ENCODE measurements at regions not wholly inside any gene's neighbourhood (a gene's known extent, or its start where the extent isn't known, plus 50 kb on each side); places are given as distances from the start of the nearest gene placed in this dataset.

GRCh38 chr12:78278706-78279190 is 448.1 kb downstream of the NAV3 start:
- Histone ChIP-seq H4K20me1 (ENCODE audit: insufficient read depth) (no peaks in the 10 kb centered on the region), H3K4me1 (ENCODE audit: control insufficient read depth in 1 of 2, insufficient read depth in 2 of 2, low read depth in 1 of 2, low read length in 1 of 2) (no peaks in the 10 kb centered on the region), H3K27ac (ENCODE audit: low read depth in 2 of 2, low read length in 1 of 2) (no peak overlapping the region), H3K9ac (no peak overlapping the region), H3K4me2 (no peak overlapping the region), H3K4me3 (ENCODE audit: low read depth in 2 of 2, low read length in 1 of 2) (no peak overlapping the region), H3K79me2 (ENCODE audit: insufficient read depth) (no peaks in the 10 kb centered on the region), H3K9me2 (no peaks in the 10 kb centered on the region), H3K9me3 (no peaks in the 10 kb centered on the region), H2AFZ (ENCODE audit: low read depth) (no peak overlapping the region), H3F3A (replicated peaks; ENCODE audit: insufficient read depth) (no peaks in the 10 kb centered on the region), H3K27me3 (ENCODE audit: insufficient read depth) (no peaks in the 10 kb centered on the region), H3K36me3 (replicated peaks in 1 of 2; ENCODE audit: control insufficient read depth in 1 of 2, insufficient read depth in 2 of 2, low read length in 1 of 2) (no peaks in the 10 kb centered on the region)
- TF ChIP-seq TAF1 (IDR thresholded peaks at IDR 0.05; ENCODE audit: borderline replicate concordance, low read depth, low read length), result no peak
- no peak for TF ChIP-seq USF1 (IDR thresholded peaks at IDR 0.05; ENCODE audit: borderline replicate concordance, low read depth)
- TF ChIP-seq, protein P1, sequence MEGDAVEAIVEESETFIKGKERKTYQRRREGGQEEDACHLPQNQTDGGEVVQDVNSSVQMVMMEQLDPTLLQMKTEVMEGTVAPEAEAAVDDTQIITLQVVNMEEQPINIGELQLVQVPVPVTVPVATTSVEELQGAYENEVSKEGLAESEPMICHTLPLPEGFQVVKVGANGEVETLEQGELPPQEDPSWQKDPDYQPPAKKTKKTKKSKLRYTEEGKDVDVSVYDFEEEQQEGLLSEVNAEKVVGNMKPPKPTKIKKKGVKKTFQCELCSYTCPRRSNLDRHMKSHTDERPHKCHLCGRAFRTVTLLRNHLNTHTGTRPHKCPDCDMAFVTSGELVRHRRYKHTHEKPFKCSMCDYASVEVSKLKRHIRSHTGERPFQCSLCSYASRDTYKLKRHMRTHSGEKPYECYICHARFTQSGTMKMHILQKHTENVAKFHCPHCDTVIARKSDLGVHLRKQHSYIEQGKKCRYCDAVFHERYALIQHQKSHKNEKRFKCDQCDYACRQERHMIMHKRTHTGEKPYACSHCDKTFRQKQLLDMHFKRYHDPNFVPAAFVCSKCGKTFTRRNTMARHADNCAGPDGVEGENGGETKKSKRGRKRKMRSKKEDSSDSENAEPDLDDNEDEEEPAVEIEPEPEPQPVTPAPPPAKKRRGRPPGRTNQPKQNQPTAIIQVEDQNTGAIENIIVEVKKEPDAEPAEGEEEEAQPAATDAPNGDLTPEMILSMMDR (IDR thresholded peaks at IDR 0.05), result no peak
- ChIA-PET POLR2A (no interaction called here), CTCF (no interaction called here)
- DNase-seq, result no peak
- 22% methylated on average over 2 of the region's 2 CpGs for WGBS (ENCODE audit: low lambda C conversion rate)

DNA sequence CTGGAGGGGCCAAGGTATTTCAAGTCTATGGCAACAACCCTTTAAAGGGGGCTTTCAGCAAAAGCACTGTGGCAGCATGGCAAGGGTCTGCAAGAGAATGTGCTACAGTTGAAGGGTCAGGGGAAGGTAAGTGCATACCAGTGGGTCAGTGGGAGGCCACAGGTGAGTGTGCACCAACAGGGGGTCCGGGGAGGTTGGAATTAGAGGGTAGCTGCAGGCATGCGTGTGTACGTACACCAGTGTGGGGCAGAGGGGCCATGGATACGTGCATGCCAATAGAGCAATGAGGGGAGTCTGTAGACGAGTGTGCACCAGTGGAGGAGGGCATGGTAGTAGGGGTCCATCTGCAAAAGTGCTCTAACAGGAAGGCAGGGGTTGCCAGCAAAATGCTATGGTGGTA is 448.9 kb downstream of the NAV3 start:
- Histone ChIP-seq H3K27ac (ENCODE audit: low read depth in 2 of 2, low read length in 1 of 2) (no peak overlapping the region), H3K4me2 (no peak overlapping the region), H2AFZ (ENCODE audit: low read depth) (no peak overlapping the region), H3K27me3 (ENCODE audit: insufficient read depth) (no peaks in the 10 kb centered on the region), H3K9me3 (no peaks in the 10 kb centered on the region), H4K20me1 (ENCODE audit: insufficient read depth) (no peaks in the 10 kb centered on the region), H3K9me2 (no peaks in the 10 kb centered on the region), H3K79me2 (ENCODE audit: insufficient read depth) (no peaks in the 10 kb centered on the region), H3K36me3 (replicated peaks in 1 of 2; ENCODE audit: control insufficient read depth in 1 of 2, insufficient read depth in 2 of 2, low read length in 1 of 2) (no peaks in the 10 kb centered on the region), H3K4me1 (ENCODE audit: control insufficient read depth in 1 of 2, insufficient read depth in 2 of 2, low read depth in 1 of 2, low read length in 1 of 2) (no peaks in the 10 kb centered on the region), H3K4me3 (ENCODE audit: low read depth in 2 of 2, low read length in 1 of 2) (no peak overlapping the region), H3K9ac (no peak overlapping the region), H3F3A (replicated peaks; ENCODE audit: insufficient read depth) (no peaks in the 10 kb centered on the region)
- 53% methylated on average over 5 of the region's 5 CpGs for WGBS (ENCODE audit: low lambda C conversion rate)
- TF ChIP-seq ELF1 (IDR thresholded peaks at IDR 0.05), result no peak
- TF ChIP-seq, protein P2, sequence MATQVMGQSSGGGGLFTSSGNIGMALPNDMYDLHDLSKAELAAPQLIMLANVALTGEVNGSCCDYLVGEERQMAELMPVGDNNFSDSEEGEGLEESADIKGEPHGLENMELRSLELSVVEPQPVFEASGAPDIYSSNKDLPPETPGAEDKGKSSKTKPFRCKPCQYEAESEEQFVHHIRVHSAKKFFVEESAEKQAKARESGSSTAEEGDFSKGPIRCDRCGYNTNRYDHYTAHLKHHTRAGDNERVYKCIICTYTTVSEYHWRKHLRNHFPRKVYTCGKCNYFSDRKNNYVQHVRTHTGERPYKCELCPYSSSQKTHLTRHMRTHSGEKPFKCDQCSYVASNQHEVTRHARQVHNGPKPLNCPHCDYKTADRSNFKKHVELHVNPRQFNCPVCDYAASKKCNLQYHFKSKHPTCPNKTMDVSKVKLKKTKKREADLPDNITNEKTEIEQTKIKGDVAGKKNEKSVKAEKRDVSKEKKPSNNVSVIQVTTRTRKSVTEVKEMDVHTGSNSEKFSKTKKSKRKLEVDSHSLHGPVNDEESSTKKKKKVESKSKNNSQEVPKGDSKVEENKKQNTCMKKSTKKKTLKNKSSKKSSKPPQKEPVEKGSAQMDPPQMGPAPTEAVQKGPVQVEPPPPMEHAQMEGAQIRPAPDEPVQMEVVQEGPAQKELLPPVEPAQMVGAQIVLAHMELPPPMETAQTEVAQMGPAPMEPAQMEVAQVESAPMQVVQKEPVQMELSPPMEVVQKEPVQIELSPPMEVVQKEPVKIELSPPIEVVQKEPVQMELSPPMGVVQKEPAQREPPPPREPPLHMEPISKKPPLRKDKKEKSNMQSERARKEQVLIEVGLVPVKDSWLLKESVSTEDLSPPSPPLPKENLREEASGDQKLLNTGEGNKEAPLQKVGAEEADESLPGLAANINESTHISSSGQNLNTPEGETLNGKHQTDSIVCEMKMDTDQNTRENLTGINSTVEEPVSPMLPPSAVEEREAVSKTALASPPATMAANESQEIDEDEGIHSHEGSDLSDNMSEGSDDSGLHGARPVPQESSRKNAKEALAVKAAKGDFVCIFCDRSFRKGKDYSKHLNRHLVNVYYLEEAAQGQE (IDR thresholded peaks at IDR 0.05; ENCODE audit: low read depth, low read length), result no peak
- no peak for TF ChIP-seq SMC3 (IDR thresholded peaks at IDR 0.05; ENCODE audit: low read depth, low read length)
- TF ChIP-seq, protein P3, sequence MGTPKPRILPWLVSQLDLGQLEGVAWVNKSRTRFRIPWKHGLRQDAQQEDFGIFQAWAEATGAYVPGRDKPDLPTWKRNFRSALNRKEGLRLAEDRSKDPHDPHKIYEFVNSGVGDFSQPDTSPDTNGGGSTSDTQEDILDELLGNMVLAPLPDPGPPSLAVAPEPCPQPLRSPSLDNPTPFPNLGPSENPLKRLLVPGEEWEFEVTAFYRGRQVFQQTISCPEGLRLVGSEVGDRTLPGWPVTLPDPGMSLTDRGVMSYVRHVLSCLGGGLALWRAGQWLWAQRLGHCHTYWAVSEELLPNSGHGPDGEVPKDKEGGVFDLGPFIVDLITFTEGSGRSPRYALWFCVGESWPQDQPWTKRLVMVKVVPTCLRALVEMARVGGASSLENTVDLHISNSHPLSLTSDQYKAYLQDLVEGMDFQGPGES (IDR thresholded peaks at IDR 0.05; ENCODE audit: low read depth, low read length), result no peak
- TF ChIP-seq PBX3 (IDR thresholded peaks at IDR 0.05), result no peak
- TF ChIP-seq, protein P1 (IDR thresholded peaks at IDR 0.05), result no peak
- TF ChIP-seq RXRA (IDR thresholded peaks at IDR 0.05; ENCODE audit: borderline replicate concordance, low read depth), result no peak
- TF ChIP-seq USF1 (IDR thresholded peaks at IDR 0.05; ENCODE audit: borderline replicate concordance, low read depth), result no peak
- TF ChIP-seq NFIC (IDR thresholded peaks at IDR 0.05; ENCODE audit: borderline replicate concordance), result no peak
- TF ChIP-seq NRF1 (IDR thresholded peaks at IDR 0.05; ENCODE audit: low read depth, low read length), result no peak
- TF ChIP-seq JUND (IDR thresholded peaks at IDR 0.05), result no peak
- TF ChIP-seq MAX (IDR thresholded peaks at IDR 0.05; ENCODE audit: low read depth), result no peak
- TF ChIP-seq SIN3A (IDR thresholded peaks at IDR 0.05; ENCODE audit: borderline replicate concordance, low read depth, low read length), result no peak
- TF ChIP-seq CHD2 (IDR thresholded peaks at IDR 0.05; ENCODE audit: low read length, partially characterized antibody), result no peak
- POLR2A ChIA-PET, result no interaction called here
- no peak for DNase-seq
- CTCF ChIA-PET, result no interaction called here
